Liver (tissue), 3 donors: ENCODE measurements at regions not wholly inside any gene's neighbourhood (a gene's known extent, or its start where the extent isn't known, plus 50 kb on each side); places are given as distances from the start of the nearest gene placed in this dataset.

Experiments used
- CTCF ChIP-seq: fragments of 150-350 bp; IDR thresholded peaks from 2 replicates; pipeline ENCODE4 v1.5.1; 2017; ENCODE audit warnings: improper control_type of control experiment, low read depth, low read length; ENCODE audit not compliant: missing input control
- JUND ChIP-seq, 2 donors: IDR thresholded peaks; 2 replicates each; pipeline ENCODE4 v1.6.1; 2016; ENCODE audit warnings: antibody characterized with exemption in 2 of 2
- donor health status: healthy.
- donor health status: healthy.

- TF ChIP-seq CTCF (no peak), JUND (IDR thresholded peaks at IDR 0.05) (no peak)
Observed at GRCh38 chr4:155119006-155119405, 89.4 kb upstream of the NPY2R start.
